HCT116 (cell line): ENCODE measurements at regions not wholly inside any gene's neighbourhood (a gene's known extent, or its start where the extent isn't known, plus 50 kb on each side); places are given as distances from the start of the nearest gene placed in this dataset.

ENCODE experiments used
- ATAC-seq: fragments of 200-7000 bp; cut with Tn5 transposase; 2 replicates; pipeline ENCODE4 v1.9.1; 2020; ENCODE audit warnings: mild to moderate bottlenecking, moderate library complexity
- BruUV-seq: library from RNA; stranded (reverse); fragments of 400-500 nt; replicated peaks from 2 replicates; lab custom pipeline; 2021; lab: Mats Ljungman, UMichigan
- CTCF ChIA-PET: fragments of 300-600 bp; sonication (Branson Sonifier 250); formaldehyde crosslinking; loops from one replicate; lab custom pipeline; 2021; ENCODE audit warnings: antibody characterized with exemption; lab: Charles Lee
- POLR2A ChIA-PET: fragments of 300-600, 350-600 bp; sonication (Branson Sonifier 250); formaldehyde crosslinking; loops from one replicate; lab custom pipeline; 2021; ENCODE audit warnings: antibody characterized with exemption; lab: Charles Lee
- RAD21 ChIA-PET, 2 experiments: fragments of 300-600 bp; sonication (Branson Sonifier 250); formaldehyde crosslinking; loops; one replicate each; lab custom pipeline; 2023; ENCODE audit warnings: low total read pairs in 2 of 2; ENCODE audit not compliant: uncharacterized antibody in 2 of 2, unreplicated experiment in 2 of 2, low non-redundant PET in 1 of 2; lab: Charles Lee
- DNase-seq: peaks from one replicate; pipeline ENCODE4 v3.0.0-alpha.2; 2010; ENCODE audit warnings: low read depth, low spot score
- H2AFZ ChIP-seq: fragments of 200-600 bp; shearing (Covaris generic), sonication (generic); 2 replicates; pipeline ENCODE4 v1.6.1; 2017; ENCODE audit warnings: low read depth, mixed run types, mixed read lengths, antibody characterized with exemption, low read length; ENCODE audit not compliant: poor library complexity, severe bottlenecking
- H3K27ac ChIP-seq: 2 replicates; pipeline ENCODE4 v1.5.1; 2012; ENCODE audit warnings: low read depth, low read length
- H3K27me3 ChIP-seq: fragments of 200-600 bp; sonication (generic); 2 replicates; pipeline ENCODE4 v1.6.1; 2016; ENCODE audit warnings: mixed run types, low read length, mixed read lengths; ENCODE audit not compliant: insufficient read depth
- H3K36me3 ChIP-seq, 2 experiments: fragments of 200-500 bp in 1 of 2; fragments of 200-600 bp in 1 of 2; sonication (Bioruptor generic) in 1 of 2; sonication (generic) in 1 of 2; 2 replicates each; pipeline versions ENCODE4 v1.5.1 to v1.6.1; 2014 to 2016; ENCODE audit warnings: low read length in 2 of 2, inconsistent platforms in 1 of 2, mixed read lengths in 1 of 2, mixed run types in 1 of 2; ENCODE audit not compliant: insufficient read depth in 2 of 2, control insufficient read depth in 1 of 2
- H3K4me1 ChIP-seq, 2 experiments: fragments of 200-600 bp in 1 of 2; sonication (generic) in 1 of 2; 2 replicates each; pipeline versions ENCODE4 v1.5.1 to v1.6.1; 2012 to 2017; ENCODE audit warnings: low read length in 2 of 2, inconsistent platforms in 1 of 2, mild to moderate bottlenecking in 1 of 2, mixed read lengths in 1 of 2, mixed run types in 1 of 2, moderate library complexity in 1 of 2; ENCODE audit not compliant: insufficient read depth in 2 of 2, control insufficient read depth in 1 of 2
- H3K4me2 ChIP-seq: fragments of 200-600 bp; sonication (generic); 2 replicates; pipeline ENCODE4 v1.6.1; 2017; ENCODE audit warnings: mixed run types, low read length, mixed read lengths
- H3K4me3 ChIP-seq, 2 experiments: fragments of 200-600 bp in 1 of 2; sonication (generic) in 1 of 2; replicated peaks in 1 of 2; 2 replicates each; pipeline ENCODE4 v1.5.1; 2011 to 2016; ENCODE audit warnings: low read length in 2 of 2, control low read depth in 1 of 2, low read depth in 1 of 2, mild to moderate bottlenecking in 1 of 2, mixed read lengths in 1 of 2, mixed run types in 1 of 2
- H3K79me2 ChIP-seq: fragments of 200-600 bp; sonication (generic); 2 replicates; pipeline ENCODE4 v1.6.1; 2017; ENCODE audit warnings: mild to moderate bottlenecking, mixed run types, low read length, moderate library complexity, mixed read lengths; ENCODE audit not compliant: insufficient read depth
- H3K9ac ChIP-seq: fragments of 200-600 bp; sonication (generic); 2 replicates; pipeline ENCODE4 v1.6.1; 2016; ENCODE audit warnings: low read length, mixed read lengths
- H3K9me2 ChIP-seq: fragments of 200-600 bp; sonication (generic), shearing (Covaris generic); 2 replicates; pipeline ENCODE4 v1.6.1; 2017; ENCODE audit warnings: mixed run types, mild to moderate bottlenecking, moderate library complexity; ENCODE audit not compliant: insufficient read depth
- H3K9me3 ChIP-seq, 2 experiments: fragments of 200-500 bp in 1 of 2; fragments of 200-600 bp in 1 of 2; sonication (Bioruptor generic) in 1 of 2; sonication (generic) in 1 of 2; 2 replicates each; pipeline ENCODE4 v1.6.1; 2014 to 2017; ENCODE audit warnings: low read length in 2 of 2, mixed read lengths in 2 of 2, inconsistent platforms in 1 of 2, low read depth in 1 of 2, mild to moderate bottlenecking in 1 of 2, mixed run types in 1 of 2, moderate library complexity in 1 of 2; ENCODE audit not compliant: control insufficient read depth in 1 of 2, insufficient read depth in 1 of 2
- H4K20me1 ChIP-seq: fragments of 200-600 bp; sonication (generic), shearing (Covaris generic); 2 replicates; pipeline ENCODE4 v1.6.1; 2017; ENCODE audit warnings: mixed run types, mild to moderate bottlenecking, moderate library complexity; ENCODE audit not compliant: insufficient read depth
- EGR1 ChIP-seq: IDR thresholded peaks from 2 replicates; pipeline ENCODE4 v1.6.1; 2012; ENCODE audit warnings: low read depth
- JUND ChIP-seq: IDR thresholded peaks from 2 replicates; pipeline ENCODE4 v1.6.1; 2012
- SIN3A ChIP-seq: IDR thresholded peaks from 2 replicates; pipeline ENCODE4 v1.6.1; 2012; ENCODE audit warnings: low read depth
- YY1 ChIP-seq: IDR thresholded peaks from 2 replicates; pipeline ENCODE4 v1.6.1; 2011; ENCODE audit warnings: low read length, low read depth, moderate library complexity, mild to moderate bottlenecking; ENCODE audit not compliant: insufficient replicate concordance; ENCODE audit errors: extremely low read depth
- intact Hi-C: fragments of 100-400 bp; cut with micrococcal nuclease; formaldehyde crosslinking; loops from 2 replicates; pipeline ENCODE4 v1.10.0; 2022
- TF ChIP-seq, protein P1 (sequence below): IDR thresholded peaks from 2 replicates; pipeline ENCODE4 v1.6.1; 2011; ENCODE audit warnings: mild to moderate bottlenecking, low read length, moderate library complexity; ENCODE audit not compliant: insufficient replicate concordance; ENCODE audit errors: extremely low read depth
- TF ChIP-seq, protein P2 (sequence below): IDR thresholded peaks from 2 replicates; pipeline ENCODE4 v1.6.1; 2012; ENCODE audit warnings: low read depth

DNA sequence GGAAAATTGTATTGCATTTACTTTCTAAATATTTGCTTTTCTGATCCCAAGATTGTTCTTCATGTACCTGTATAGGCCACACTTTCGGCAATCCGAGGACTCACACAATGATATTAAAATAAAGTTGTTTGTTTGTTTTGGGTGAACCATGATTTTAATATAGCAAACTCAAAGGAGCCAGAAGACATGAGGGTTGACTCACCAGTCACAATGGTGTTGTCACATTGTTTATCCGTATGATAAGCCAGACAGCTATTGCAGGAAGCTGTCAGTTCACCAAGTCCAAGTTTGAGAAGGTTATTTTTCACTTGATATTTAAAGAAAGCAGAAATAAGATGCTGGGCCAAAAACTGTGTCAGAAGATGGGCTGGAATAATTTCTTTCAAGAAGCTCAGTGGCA, 67.1 kb upstream of the CPM start:
- no peak overlapping the region for H3K4me3 ChIP-seq
- BruUV-seq: no TSS peak
- DNase-seq (no peak), ATAC-seq (no peak)
- H3K9me3 ChIP-seq: no peaks in the 10 kb centered on the region
- H3K4me2 ChIP-seq: no peak overlapping the region
- no peak overlapping the region for H3K27ac ChIP-seq
- H3K27me3 ChIP-seq: no peaks in the 10 kb centered on the region
- ChIA-PET CTCF (no interaction called here), RAD21 (no interaction called here), POLR2A (no interaction called here)
- no peak overlapping the region for H3K9ac ChIP-seq
- H3K79me2 ChIP-seq: no peaks in the 10 kb centered on the region
- no peaks in the 10 kb centered on the region for H3K9me2 ChIP-seq
- H2AFZ ChIP-seq: no peak overlapping the region
- no peaks in the 10 kb centered on the region for H3K36me3 ChIP-seq
- TF ChIP-seq, protein P1, sequence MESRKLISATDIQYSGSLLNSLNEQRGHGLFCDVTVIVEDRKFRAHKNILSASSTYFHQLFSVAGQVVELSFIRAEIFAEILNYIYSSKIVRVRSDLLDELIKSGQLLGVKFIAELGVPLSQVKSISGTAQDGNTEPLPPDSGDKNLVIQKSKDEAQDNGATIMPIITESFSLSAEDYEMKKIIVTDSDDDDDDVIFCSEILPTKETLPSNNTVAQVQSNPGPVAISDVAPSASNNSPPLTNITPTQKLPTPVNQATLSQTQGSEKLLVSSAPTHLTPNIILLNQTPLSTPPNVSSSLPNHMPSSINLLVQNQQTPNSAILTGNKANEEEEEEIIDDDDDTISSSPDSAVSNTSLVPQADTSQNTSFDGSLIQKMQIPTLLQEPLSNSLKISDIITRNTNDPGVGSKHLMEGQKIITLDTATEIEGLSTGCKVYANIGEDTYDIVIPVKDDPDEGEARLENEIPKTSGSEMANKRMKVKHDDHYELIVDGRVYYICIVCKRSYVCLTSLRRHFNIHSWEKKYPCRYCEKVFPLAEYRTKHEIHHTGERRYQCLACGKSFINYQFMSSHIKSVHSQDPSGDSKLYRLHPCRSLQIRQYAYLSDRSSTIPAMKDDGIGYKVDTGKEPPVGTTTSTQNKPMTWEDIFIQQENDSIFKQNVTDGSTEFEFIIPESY: no peak
- TF ChIP-seq, protein P2, sequence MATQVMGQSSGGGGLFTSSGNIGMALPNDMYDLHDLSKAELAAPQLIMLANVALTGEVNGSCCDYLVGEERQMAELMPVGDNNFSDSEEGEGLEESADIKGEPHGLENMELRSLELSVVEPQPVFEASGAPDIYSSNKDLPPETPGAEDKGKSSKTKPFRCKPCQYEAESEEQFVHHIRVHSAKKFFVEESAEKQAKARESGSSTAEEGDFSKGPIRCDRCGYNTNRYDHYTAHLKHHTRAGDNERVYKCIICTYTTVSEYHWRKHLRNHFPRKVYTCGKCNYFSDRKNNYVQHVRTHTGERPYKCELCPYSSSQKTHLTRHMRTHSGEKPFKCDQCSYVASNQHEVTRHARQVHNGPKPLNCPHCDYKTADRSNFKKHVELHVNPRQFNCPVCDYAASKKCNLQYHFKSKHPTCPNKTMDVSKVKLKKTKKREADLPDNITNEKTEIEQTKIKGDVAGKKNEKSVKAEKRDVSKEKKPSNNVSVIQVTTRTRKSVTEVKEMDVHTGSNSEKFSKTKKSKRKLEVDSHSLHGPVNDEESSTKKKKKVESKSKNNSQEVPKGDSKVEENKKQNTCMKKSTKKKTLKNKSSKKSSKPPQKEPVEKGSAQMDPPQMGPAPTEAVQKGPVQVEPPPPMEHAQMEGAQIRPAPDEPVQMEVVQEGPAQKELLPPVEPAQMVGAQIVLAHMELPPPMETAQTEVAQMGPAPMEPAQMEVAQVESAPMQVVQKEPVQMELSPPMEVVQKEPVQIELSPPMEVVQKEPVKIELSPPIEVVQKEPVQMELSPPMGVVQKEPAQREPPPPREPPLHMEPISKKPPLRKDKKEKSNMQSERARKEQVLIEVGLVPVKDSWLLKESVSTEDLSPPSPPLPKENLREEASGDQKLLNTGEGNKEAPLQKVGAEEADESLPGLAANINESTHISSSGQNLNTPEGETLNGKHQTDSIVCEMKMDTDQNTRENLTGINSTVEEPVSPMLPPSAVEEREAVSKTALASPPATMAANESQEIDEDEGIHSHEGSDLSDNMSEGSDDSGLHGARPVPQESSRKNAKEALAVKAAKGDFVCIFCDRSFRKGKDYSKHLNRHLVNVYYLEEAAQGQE: no peak
- TF ChIP-seq SIN3A (no peak), EGR1 (no peak), JUND (no peak), YY1 (no peak)
- intact Hi-C loops: no loop called here
- no peaks in the 10 kb centered on the region for H4K20me1 ChIP-seq
- no peaks in the 10 kb centered on the region for H3K4me1 ChIP-seq
